ENCODE measurements at regions not wholly inside any gene's neighbourhood (a gene's known extent, or its start where the extent isn't known, plus 50 kb on each side); places are given as distances from the start of the nearest gene placed in this dataset.
"Not testable (repeated sequence)": the region's sequence is repeated elsewhere in the genome, so short reads cannot be mapped to it uniquely, and the experiment has no call there.

- no peak overlapping the region for H3K4me3 ChIP-seq (ENCODE audit: low read depth, low read length)
- DNase-seq (ENCODE audit: low read depth) = no peak
- no peak for TF ChIP-seq CTCF (IDR thresholded peaks at IDR 0.05; ENCODE audit: insufficient read depth, low read depth, low read length, missing control alignments)
Observed at GRCh38 chrX:122303761-122304160, 880.3 kb upstream of the GRIA3 start.

- no peak for TF ChIP-seq CTCF (IDR thresholded peaks at IDR 0.05; ENCODE audit: insufficient read depth, low read depth, low read length, missing control alignments)
- H3K4me3 ChIP-seq (ENCODE audit: low read depth, low read length) = no peak overlapping the region
- DNase-seq (ENCODE audit: low read depth) = no peak
Observed at GRCh38 chrX:122344816-122345215, 839.3 kb upstream of the GRIA3 start.

- H3K4me3 ChIP-seq (ENCODE audit: low read depth, low read length) = no peak overlapping the region
- no peak for DNase-seq (ENCODE audit: low read depth)
- TF ChIP-seq CTCF (IDR thresholded peaks at IDR 0.05; ENCODE audit: insufficient read depth, low read depth, low read length, missing control alignments) = no peak
Observed at GRCh38 chrX:122363112-122363795, 820.8 kb upstream of the GRIA3 start.

- not testable (repeated sequence) for H3K4me3 ChIP-seq (ENCODE audit: low read depth, low read length); DNase-seq (ENCODE audit: low read depth)
Observed at GRCh38 chrX:122375533-122375932, 808.5 kb upstream of the GRIA3 start.

GRCh38 chrX:122389005-122389404 is 795.1 kb upstream of the GRIA3 start:
- TF ChIP-seq CTCF (IDR thresholded peaks at IDR 0.05; ENCODE audit: insufficient read depth, low read depth, low read length, missing control alignments) = no peak
- DNase-seq (ENCODE audit: low read depth) = no peak
- H3K4me3 ChIP-seq (ENCODE audit: low read depth, low read length) = no peak overlapping the region

- no peak overlapping the region for H3K4me3 ChIP-seq (ENCODE audit: low read depth, low read length)
- DNase-seq (ENCODE audit: low read depth) = no peak
- TF ChIP-seq CTCF (IDR thresholded peaks at IDR 0.05; ENCODE audit: insufficient read depth, low read depth, low read length, missing control alignments) = no peak
Observed at GRCh38 chrX:122418758-122419157, 765.3 kb upstream of the GRIA3 start.

- TF ChIP-seq CTCF (IDR thresholded peaks at IDR 0.05; ENCODE audit: insufficient read depth, low read depth, low read length, missing control alignments) = no peak
- no peak for DNase-seq (ENCODE audit: low read depth)
- no peak overlapping the region for H3K4me3 ChIP-seq (ENCODE audit: low read depth, low read length)
Observed at GRCh38 chrX:122421434-122422121, 762.5 kb upstream of the GRIA3 start.
